Esophagus muscularis mucosa (tissue), 4 donors: ENCODE measurements at regions not wholly inside any gene's neighbourhood (a gene's known extent, or its start where the extent isn't known, plus 50 kb on each side); places are given as distances from the start of the nearest gene placed in this dataset.

Experiments
- EP300 ChIP-seq: sonication (generic); formaldehyde crosslinking; IDR thresholded peaks from one replicate; pipeline ENCODE4 v1.6.1; 2017; ENCODE audit warnings: antibody characterized with exemption
- POLR2A ChIP-seq: fragments of 450-650 bp; IDR thresholded peaks from one replicate; pipeline ENCODE4 v1.6.1; 2017; ENCODE audit warnings: antibody characterized with exemption, moderate library complexity, mild to moderate bottlenecking, low read depth
- POLR2AphosphoS5 ChIP-seq, 2 donors: sonication (generic); formaldehyde crosslinking; IDR thresholded peaks; one replicate each; pipeline ENCODE4 v1.6.1; 2017; ENCODE audit warnings: antibody characterized with exemption in 2 of 2
- TF ChIP-seq, protein P1 (sequence below), 3 experiments: fragments of 200-600 bp in 2 of 3; fragments of 450-650 bp in 1 of 3; sonication (generic) in 2 of 3; IDR thresholded peaks; one replicate each; pipeline ENCODE4 v1.5.1; 2017 to 2019; ENCODE audit warnings: antibody characterized with exemption in 3 of 3, mild to moderate bottlenecking in 2 of 3, moderate library complexity in 1 of 3

DNA sequence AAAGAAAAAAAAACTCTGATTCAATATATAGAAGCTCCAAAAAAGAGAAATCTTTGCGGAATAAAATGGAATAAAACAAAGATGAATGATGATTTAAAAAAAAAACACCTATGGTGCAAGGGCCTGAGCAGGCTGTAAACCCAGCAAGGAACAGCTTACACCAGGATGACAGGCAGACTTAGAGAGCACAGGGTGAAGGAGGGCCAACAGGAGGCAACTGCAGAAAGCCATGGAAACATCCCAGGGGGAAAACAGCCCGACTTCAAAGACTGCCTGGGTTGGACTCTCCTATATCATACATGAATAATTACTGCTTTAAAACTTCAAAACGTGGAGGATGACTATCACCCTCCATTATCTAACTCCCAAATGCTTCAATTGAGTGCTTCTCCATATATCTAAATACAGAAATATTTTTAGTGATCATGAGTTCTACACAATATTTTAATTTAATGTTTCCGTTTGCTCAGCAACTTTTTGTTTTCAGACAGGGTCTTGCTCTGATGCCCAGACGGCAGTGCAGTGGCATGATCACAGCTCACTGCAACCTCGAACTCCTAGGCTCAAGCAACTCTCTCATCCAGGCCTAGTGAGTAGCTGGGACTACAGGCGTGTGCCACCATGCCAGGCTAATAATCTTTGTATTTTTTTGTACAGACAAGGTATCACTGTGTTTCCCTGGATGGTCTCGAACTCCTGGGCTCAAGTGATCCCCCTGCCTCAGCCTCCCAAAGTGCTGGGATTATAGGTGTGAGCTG is 456.2 kb downstream of the TBL1XR1 start:
- TF ChIP-seq, protein P1, sequence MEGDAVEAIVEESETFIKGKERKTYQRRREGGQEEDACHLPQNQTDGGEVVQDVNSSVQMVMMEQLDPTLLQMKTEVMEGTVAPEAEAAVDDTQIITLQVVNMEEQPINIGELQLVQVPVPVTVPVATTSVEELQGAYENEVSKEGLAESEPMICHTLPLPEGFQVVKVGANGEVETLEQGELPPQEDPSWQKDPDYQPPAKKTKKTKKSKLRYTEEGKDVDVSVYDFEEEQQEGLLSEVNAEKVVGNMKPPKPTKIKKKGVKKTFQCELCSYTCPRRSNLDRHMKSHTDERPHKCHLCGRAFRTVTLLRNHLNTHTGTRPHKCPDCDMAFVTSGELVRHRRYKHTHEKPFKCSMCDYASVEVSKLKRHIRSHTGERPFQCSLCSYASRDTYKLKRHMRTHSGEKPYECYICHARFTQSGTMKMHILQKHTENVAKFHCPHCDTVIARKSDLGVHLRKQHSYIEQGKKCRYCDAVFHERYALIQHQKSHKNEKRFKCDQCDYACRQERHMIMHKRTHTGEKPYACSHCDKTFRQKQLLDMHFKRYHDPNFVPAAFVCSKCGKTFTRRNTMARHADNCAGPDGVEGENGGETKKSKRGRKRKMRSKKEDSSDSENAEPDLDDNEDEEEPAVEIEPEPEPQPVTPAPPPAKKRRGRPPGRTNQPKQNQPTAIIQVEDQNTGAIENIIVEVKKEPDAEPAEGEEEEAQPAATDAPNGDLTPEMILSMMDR (IDR thresholded peaks at IDR 0.05): no peak
- TF ChIP-seq POLR2AphosphoS5 (IDR thresholded peaks at IDR 0.05) (no peak), EP300 (no peak), POLR2A (no peak)
